Upper lobe of right lung (tissue), 1 donor: ENCODE measurements at regions not wholly inside any gene's neighbourhood (a gene's known extent, or its start where the extent isn't known, plus 50 kb on each side); places are given as distances from the start of the nearest gene placed in this dataset.

Source experiments
- ATAC-seq: fragments of 200-7000 bp; cut with Tn5 transposase; one replicate; pipeline ENCODE4 v1.9.1; 2020; ENCODE audit warnings: mild to moderate bottlenecking, moderate library complexity
- DNase-seq: peaks from one replicate; pipeline ENCODE4 v3.0.0-alpha.2; 2020
- H3K27ac ChIP-seq: fragments of 200-600 bp; one replicate; pipeline ENCODE4 v1.8.0; 2022
- H3K27me3 ChIP-seq: fragments of 200-600 bp; one replicate; pipeline ENCODE4 v1.8.0; 2022; ENCODE audit warnings: mild to moderate bottlenecking
- H3K36me3 ChIP-seq: fragments of 200-600 bp; one replicate; pipeline ENCODE4 v1.8.0; 2022
- H3K4me1 ChIP-seq: fragments of 200-600 bp; one replicate; pipeline ENCODE4 v1.8.0; 2022
- H3K4me3 ChIP-seq: fragments of 200-600 bp; one replicate; pipeline ENCODE4 v1.8.0; 2022; ENCODE audit warnings: mild to moderate bottlenecking
- H3K9me3 ChIP-seq: fragments of 200-600 bp; one replicate; pipeline ENCODE4 v1.8.0; 2022
- intact Hi-C: fragments of 100-400 bp; cut with DNase I; formaldehyde crosslinking; loops from one replicate; pipeline ENCODE4 v1.11.0; 2022
- TF ChIP-seq, protein P1 (sequence below): fragments of 200-600 bp; IDR thresholded peaks from one replicate; pipeline ENCODE4 v1.8.0; 2022; ENCODE audit warnings: antibody characterized with exemption
- donor health status: DM: no; HTN: yes; CAD: no; lungs with severe emphysema.

DNA sequence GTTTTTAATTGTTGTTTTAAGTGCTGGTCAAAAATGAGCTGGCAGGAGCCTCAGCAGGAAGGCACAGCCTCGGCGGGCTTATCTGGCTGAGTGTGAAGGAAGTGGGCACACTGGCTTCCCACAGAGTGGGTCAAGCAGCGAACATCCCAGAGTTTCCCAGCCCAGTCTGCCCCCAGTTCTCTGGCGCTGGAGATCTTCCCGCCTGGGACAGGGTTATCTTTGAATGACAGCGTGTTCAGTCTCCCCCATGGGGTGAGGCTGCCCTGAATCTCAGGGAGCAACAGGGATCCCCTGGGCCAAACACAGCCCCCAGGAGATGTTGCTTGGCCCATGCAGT, 122.2 kb upstream of the PTPN1 start:
- H3K4me1 ChIP-seq, result peaks cover 22% of the 10 kb centered on the region
- no peak overlapping the region for H3K4me3 ChIP-seq
- no peaks in the 10 kb centered on the region for H3K36me3 ChIP-seq
- intact Hi-C loops, result no loop called here
- ATAC-seq (no peak), DNase-seq (no peak)
- TF ChIP-seq, protein P1, sequence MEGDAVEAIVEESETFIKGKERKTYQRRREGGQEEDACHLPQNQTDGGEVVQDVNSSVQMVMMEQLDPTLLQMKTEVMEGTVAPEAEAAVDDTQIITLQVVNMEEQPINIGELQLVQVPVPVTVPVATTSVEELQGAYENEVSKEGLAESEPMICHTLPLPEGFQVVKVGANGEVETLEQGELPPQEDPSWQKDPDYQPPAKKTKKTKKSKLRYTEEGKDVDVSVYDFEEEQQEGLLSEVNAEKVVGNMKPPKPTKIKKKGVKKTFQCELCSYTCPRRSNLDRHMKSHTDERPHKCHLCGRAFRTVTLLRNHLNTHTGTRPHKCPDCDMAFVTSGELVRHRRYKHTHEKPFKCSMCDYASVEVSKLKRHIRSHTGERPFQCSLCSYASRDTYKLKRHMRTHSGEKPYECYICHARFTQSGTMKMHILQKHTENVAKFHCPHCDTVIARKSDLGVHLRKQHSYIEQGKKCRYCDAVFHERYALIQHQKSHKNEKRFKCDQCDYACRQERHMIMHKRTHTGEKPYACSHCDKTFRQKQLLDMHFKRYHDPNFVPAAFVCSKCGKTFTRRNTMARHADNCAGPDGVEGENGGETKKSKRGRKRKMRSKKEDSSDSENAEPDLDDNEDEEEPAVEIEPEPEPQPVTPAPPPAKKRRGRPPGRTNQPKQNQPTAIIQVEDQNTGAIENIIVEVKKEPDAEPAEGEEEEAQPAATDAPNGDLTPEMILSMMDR, result no peak
- H3K27ac ChIP-seq, result no peak overlapping the region
- no peaks in the 10 kb centered on the region for H3K9me3 ChIP-seq
- H3K27me3 ChIP-seq, result no peaks in the 10 kb centered on the region

DNA sequence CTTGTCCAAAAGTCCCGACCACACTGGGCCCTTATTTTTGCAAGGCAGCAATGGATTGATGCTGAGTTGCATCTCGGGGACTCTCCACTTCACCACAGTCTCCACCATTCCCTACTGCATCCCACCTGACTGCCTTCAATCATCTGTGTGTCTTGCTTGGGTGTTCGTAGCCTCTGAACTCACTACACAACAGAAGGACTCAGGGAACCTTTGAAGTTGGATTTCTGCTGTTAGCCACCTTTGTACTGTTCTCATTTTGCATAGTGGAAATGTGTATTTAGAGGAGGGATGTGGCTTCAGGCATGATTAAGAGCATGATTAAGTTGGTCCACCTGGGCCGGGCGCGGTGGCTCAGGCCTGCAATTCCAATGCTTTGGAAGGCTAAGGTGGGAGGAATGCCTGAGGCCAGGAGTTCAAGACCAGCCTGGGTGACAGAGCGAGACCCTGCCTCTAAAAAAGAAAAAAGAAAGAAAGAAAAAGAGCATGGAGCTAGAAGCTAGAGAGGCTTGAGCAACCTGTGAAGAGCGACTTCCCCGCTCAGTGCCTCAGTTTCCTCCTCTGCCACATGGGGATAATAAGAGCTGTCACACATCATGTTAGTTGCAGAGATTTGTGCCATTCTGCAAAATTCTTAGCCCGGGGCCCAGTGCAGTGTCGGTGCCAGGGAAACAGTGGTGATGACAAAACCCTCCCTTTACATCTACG, 121.3 kb upstream of the PTPN1 start:
- Histone ChIP-seq H3K36me3 (no peaks in the 10 kb centered on the region), H3K27me3 (no peaks in the 10 kb centered on the region), H3K9me3 (no peaks in the 10 kb centered on the region), H3K27ac (peak overlapping the region; percentile 11), H3K4me3 (no peak overlapping the region), H3K4me1 (peaks cover 14% of the 10 kb centered on the region)
- TF ChIP-seq, protein P1, result no peak
- intact Hi-C loops, result no loop called here
- no peak for DNase-seq
- ATAC-seq, result no peak

DNA sequence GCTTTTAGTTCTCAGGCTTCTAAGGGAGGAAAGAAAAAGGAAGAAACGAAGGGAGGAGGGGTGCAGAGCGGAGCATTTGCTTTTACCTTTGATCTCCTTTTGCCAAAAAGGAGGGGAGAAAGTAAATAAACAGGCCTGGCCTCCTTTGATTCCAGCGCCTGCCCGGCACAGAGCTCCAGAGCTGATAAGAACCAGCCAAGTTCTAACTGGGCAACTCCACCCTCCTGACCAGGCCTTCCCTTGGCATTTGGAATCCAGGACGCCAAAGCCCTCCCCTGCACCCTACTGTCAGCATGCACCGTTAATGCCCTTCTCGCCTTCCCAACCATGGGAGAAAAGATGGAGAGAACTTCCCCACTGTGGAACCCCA, 120.8 kb upstream of the PTPN1 start:
- Histone ChIP-seq H3K4me1 (peaks cover 16% of the 10 kb centered on the region), H3K36me3 (no peaks in the 10 kb centered on the region), H3K27ac (peak overlapping the region; percentile 11), H3K4me3 (no peak overlapping the region), H3K27me3 (no peaks in the 10 kb centered on the region), H3K9me3 (no peaks in the 10 kb centered on the region)
- TF ChIP-seq, protein P1, result no peak
- ATAC-seq (peak; percentile 75), DNase-seq (no peak)
- intact Hi-C loops, result no loop called here

DNA sequence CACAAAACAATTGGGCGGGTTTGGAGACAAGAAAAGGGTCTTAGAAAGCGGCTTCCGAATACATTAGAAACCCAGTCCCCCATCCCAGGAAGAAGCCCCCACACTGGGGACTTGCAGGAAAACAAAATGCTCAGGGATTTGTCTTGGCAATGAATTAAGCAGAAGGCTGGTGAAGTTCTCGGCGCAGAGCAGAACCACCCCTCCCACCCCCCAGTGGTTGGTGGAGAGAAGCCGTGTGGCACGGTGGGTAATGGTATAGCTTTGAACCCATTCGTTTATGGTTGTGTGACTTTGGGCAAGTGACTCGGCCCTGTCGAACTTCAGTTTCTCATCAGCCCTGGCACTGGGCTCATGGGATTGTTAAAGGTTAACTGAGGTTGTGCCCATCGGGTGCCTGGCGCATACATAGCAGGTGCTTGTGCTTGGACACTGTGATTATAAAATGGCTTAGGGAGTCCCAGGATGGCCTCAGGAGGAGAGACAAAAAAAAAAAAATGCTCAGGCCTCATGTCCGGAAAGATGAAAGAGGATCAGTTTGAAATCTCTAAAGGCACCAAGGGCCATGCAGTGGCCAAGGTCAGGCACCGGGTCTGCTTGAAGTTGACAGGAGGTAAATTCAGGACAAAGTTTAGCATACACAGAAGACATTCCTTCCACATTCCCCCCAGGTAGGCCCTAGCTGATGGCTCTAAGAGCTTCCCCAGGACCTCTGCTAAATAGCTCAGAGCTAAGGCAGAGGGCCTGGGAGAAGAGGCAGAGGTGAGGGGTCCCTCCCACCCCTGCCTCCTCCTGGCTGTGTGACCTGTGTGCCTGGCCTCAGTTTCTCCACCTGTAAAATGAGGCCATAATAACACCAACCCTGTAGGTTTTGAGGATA, 120.1 kb upstream of the PTPN1 start:
- Histone ChIP-seq H3K27ac (peak overlapping the region; percentile 18), H3K4me1 (peaks cover 23% of the 10 kb centered on the region), H3K36me3 (no peaks in the 10 kb centered on the region), H3K9me3 (no peaks in the 10 kb centered on the region), H3K27me3 (no peaks in the 10 kb centered on the region), H3K4me3 (no peak overlapping the region)
- intact Hi-C loops, result no loop called here
- no peak for DNase-seq
- TF ChIP-seq, protein P1, result no peak
- ATAC-seq, result no peak

DNA sequence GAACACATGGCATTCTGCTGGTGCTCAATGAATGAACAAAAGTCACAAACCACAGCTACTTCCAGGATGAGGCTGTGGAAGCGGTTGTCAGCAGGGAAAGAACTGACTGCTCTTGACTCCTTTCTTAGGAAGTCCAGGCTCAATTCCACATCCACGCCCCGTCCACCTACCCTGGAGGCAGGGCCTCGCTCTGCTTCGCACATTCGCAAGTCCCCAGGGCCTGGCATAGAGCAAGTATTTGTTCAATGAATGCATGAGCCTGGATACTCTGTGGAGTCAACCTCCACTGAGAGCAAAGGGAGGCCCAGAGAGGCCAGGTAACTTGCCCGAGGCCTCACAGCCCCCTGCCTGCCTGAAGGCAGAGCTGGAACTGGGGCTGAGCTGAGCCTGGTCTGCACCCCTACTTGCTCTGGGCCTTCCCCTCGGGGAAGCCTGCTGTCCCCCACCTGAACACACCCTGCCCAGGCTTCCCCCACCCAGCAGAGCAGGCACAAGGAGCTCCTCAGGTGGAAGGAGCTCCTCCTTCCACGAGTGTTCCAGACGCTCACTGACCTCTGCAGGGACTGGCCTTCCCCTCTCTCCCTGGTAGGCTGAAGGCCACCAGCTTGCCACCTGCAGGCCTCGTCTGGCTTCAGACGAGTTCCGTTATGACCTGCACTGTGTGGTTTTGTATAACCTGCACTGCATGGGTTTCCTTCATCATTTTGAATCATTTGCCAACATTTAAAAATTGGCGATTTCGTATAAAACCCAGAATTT, 119.3 kb upstream of the PTPN1 start:
- H3K4me3 ChIP-seq, result no peak overlapping the region
- DNase-seq (no peak), ATAC-seq (no peak)
- H3K4me1 ChIP-seq, result peaks cover 31% of the 10 kb centered on the region
- no peaks in the 10 kb centered on the region for H3K27me3 ChIP-seq
- no peaks in the 10 kb centered on the region for H3K36me3 ChIP-seq
- TF ChIP-seq, protein P1, result no peak
- intact Hi-C loops, result no loop called here
- no peaks in the 10 kb centered on the region for H3K9me3 ChIP-seq
- no peak overlapping the region for H3K27ac ChIP-seq
